Activated naive CD8-positive, alpha-beta T cell treated with anti-CD3 and anti-CD28 coated beads, Interleukin-2, amount 50 U/mL, for 24 hours (primary cell): ENCODE measurements at regions not wholly inside any gene's neighbourhood (a gene's known extent, or its start where the extent isn't known, plus 50 kb on each side); places are given as distances from the start of the nearest gene placed in this dataset.

ENCODE experiments used
- ATAC-seq: fragments of 150-1000 bp; cut with Tn5 transposase; one replicate; pipeline ENCODE4 v1.10.0; 2021
- DNase-seq: peaks from one replicate; pipeline ENCODE4 v3.0.0; 2021
- H3K27ac Mint-ChIP-seq: one replicate; pipeline ENCODE4 v1.8.0; 2021; ENCODE audit warnings: mild to moderate bottlenecking, mixed read lengths
- H3K27me3 Mint-ChIP-seq: one replicate; pipeline ENCODE4 v1.8.0; 2021; ENCODE audit warnings: mixed read lengths
- H3K36me3 Mint-ChIP-seq: one replicate; pipeline ENCODE4 v1.8.0; 2021; ENCODE audit warnings: low read depth, mixed read lengths
- H3K4me1 Mint-ChIP-seq: one replicate; pipeline ENCODE4 v1.8.0; 2021; ENCODE audit warnings: mixed read lengths
- H3K4me3 Mint-ChIP-seq: one replicate; pipeline ENCODE4 v1.8.0; 2021; ENCODE audit warnings: mild to moderate bottlenecking, moderate library complexity, mixed read lengths
- H3K9me3 Mint-ChIP-seq: one replicate; pipeline ENCODE4 v1.8.0; 2021; ENCODE audit warnings: mixed read lengths

DNA sequence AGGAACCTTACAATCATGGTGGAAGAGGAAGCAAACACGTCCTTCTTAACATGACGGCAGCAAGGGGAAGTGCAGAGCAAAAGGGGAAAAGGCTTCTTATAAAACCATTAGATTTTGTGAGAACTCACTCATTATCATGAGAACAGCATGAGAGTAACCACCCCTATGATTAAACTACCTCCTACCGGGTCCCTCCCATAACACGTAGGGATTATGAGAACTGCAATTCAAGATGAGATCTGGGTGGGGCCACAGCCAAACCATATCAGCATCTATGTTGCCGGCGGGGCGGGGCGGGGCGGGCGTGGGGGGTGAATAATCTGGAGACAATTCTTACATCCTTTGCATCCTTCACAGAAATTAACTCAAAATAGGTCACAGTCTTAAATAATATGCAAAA is 58.8 kb upstream of the GFPT2 start:
- Mint-ChIP-seq H3K4me1 (no peaks in the 10 kb centered on the region), H3K27me3 (peaks cover 2% of the 10 kb centered on the region), H3K9me3 (no peaks in the 10 kb centered on the region), H3K27ac (no peak overlapping the region), H3K4me3 (no peak overlapping the region), H3K36me3 (peaks cover 2% of the 10 kb centered on the region)
- no peak for DNase-seq
- ATAC-seq, result no peak

DNA sequence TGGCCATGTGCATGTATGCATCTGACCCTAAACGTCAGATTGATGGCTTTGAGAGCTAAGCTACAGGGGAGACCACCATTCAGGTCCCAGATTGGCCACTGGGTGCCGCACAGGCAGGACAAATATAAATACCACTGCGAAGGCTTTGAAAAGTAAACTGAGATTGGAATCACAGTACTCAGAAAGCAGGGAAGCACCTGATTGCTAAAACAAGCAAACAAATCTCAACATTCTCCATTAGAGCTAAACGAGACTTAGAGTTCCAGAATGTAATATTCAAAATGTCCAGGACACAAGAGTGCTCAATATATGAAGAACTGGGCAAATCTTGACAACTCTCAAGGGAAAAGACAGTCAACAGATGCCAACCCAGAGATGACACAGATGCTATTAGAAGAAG is 61.0 kb upstream of the GFPT2 start:
- DNase-seq, result no peak
- Mint-ChIP-seq H3K36me3 (peaks cover 2% of the 10 kb centered on the region), H3K27me3 (peaks cover 2% of the 10 kb centered on the region), H3K9me3 (no peaks in the 10 kb centered on the region), H3K4me1 (no peaks in the 10 kb centered on the region), H3K27ac (no peak overlapping the region), H3K4me3 (no peak overlapping the region)
- ATAC-seq, result no peak

DNA sequence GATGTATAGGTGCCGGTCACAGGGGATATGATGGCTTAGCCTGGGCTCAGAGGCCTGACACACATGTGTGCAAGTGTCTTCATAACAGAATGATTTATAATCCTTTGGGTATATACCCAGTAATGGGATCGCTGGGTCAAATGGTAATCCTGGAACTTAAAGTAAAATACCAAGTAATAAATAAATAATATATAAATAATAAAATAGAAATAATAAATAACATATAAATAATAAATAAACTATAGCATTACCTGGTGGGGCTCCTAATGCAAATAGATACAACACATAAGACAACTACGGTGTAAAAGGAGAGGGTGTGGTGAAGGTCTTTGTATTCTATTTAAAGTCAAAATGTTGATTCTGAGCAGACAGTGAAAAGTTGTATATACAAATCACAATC is 68.5 kb upstream of the GFPT2 start:
- Mint-ChIP-seq H3K4me3 (no peak overlapping the region), H3K36me3 (no peaks in the 10 kb centered on the region), H3K27me3 (no peaks in the 10 kb centered on the region), H3K9me3 (no peaks in the 10 kb centered on the region), H3K4me1 (no peaks in the 10 kb centered on the region), H3K27ac (no peak overlapping the region)
- no peak for ATAC-seq
- no peak for DNase-seq

DNA sequence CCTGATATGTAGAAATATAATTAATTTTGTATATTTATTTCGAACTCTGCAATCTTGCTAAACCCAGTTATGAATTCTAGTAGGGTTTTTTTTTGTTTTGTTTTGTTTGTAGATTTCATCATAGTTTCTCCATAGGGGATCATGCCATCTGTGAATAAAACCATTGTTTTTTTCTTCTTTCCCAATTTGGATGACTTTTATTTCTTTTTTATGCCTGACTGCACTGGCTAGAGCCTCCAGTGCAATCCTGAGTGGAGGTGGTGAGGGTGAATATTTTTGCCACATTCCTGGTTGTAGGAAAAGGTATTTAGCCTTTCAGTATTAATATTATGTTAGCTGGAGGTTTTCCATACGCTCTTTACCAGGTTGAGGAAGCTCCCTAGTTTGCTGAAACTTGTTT is 70.0 kb upstream of the GFPT2 start:
- Mint-ChIP-seq H3K27me3 (no peaks in the 10 kb centered on the region), H3K9me3 (no peaks in the 10 kb centered on the region), H3K36me3 (no peaks in the 10 kb centered on the region), H3K27ac (no peak overlapping the region), H3K4me1 (no peaks in the 10 kb centered on the region), H3K4me3 (no peak overlapping the region)
- DNase-seq (no peak), ATAC-seq (no peak)

DNA sequence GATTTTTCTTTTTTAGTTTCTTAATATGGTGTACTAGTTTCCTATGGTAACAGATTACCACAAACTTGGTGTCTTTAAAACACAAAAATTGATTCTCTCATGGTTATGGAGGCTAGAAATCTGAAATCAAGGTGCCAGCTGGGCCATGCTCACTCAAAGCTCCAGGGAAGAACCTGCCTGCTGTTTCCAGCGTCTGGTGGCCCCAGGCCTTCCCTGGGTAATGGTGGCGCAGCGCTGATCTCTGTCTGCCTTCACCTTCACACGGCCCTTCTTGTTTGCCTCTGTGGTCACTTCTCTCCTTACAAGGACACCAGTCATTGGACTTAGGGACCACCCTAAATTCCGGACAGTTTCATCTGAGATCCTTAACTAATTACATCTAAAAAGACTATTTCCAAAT is 70.5 kb upstream of the GFPT2 start:
- no peaks in the 10 kb centered on the region for H3K4me1 Mint-ChIP-seq
- no peak overlapping the region for H3K4me3 Mint-ChIP-seq
- DNase-seq (no peak), ATAC-seq (no peak)
- no peaks in the 10 kb centered on the region for H3K9me3 Mint-ChIP-seq
- no peaks in the 10 kb centered on the region for H3K36me3 Mint-ChIP-seq
- H3K27ac Mint-ChIP-seq, result no peak overlapping the region
- H3K27me3 Mint-ChIP-seq, result no peaks in the 10 kb centered on the region

DNA sequence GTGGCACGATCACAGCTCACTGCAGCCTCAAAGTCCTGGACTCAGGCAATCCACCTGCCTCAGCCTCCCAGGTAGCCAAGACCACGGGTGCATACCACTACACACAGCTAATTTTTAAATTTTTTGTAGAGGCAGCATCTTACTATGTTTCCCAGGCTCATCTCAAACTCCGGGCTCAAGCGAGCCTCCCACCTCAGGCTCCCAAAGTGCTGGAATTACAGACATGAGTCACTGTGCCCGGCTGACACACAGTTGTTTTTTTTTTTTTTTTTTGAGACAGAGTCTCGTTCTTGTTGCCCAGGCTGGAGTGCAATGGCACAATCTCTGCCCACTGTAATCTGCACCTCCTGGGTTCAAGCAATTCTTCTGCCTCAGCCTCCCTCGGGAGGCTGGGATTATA is 70.1 kb upstream of the CNOT6 start:
- DNase-seq (no peak), ATAC-seq (no peak)
- H3K4me3 Mint-ChIP-seq, result no peak overlapping the region
- H3K27me3 Mint-ChIP-seq, result no peaks in the 10 kb centered on the region
- H3K9me3 Mint-ChIP-seq, result no peaks in the 10 kb centered on the region
- H3K4me1 Mint-ChIP-seq, result no peaks in the 10 kb centered on the region
- H3K27ac Mint-ChIP-seq, result no peak overlapping the region
- H3K36me3 Mint-ChIP-seq, result no peaks in the 10 kb centered on the region

DNA sequence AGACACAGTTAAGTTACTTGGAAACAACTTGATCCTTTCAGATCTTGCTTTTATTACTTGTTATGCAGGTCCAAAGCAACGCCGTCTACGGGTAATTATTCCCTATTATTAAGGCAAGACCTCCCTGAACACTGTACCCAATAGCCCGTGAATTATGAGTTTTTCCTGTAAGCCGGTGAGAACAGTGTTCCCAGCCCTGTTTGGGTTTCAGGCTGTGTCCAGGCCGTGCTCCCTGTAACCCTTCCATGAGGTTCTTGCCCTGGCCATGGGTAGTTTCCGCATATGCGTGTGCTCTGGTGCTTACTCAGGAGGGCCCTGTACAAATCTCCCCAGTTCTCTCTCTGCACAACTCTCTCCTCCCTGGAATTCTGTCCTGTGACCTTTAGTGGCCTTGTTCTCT is 65.6 kb upstream of the CNOT6 start:
- ATAC-seq (no peak), DNase-seq (no peak)
- Mint-ChIP-seq H3K36me3 (peaks cover 2% of the 10 kb centered on the region), H3K27ac (no peak overlapping the region), H3K4me1 (peaks cover 5% of the 10 kb centered on the region), H3K27me3 (no peaks in the 10 kb centered on the region), H3K4me3 (no peak overlapping the region), H3K9me3 (no peaks in the 10 kb centered on the region)

DNA sequence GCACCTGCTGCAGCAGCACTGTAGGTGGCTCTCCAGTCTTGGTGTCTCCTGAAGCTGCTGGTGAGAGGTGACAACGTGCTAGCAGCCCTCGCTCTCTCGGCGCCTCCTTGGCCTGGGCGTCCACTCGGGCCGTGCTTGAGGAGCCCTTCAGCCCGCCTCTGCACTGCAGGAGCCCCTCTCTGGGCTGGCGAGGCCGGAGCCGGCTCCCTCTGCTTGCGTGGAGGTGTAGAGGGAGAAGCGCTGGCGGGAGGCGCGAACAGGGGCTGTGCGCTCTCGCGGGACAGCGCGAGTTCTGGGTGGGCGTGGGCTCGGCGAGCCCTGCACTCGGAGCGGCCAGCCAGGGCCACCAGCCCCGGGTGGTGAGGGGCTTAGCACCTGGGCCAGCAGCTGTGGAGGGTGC is 62.2 kb upstream of the CNOT6 start:
- H3K27ac Mint-ChIP-seq, result no peak overlapping the region
- ATAC-seq (no peak), DNase-seq (no peak)
- peaks cover 2% of the 10 kb centered on the region for H3K36me3 Mint-ChIP-seq
- peaks cover 5% of the 10 kb centered on the region for H3K4me1 Mint-ChIP-seq
- H3K27me3 Mint-ChIP-seq, result no peaks in the 10 kb centered on the region
- H3K4me3 Mint-ChIP-seq, result no peak overlapping the region
- no peaks in the 10 kb centered on the region for H3K9me3 Mint-ChIP-seq

DNA sequence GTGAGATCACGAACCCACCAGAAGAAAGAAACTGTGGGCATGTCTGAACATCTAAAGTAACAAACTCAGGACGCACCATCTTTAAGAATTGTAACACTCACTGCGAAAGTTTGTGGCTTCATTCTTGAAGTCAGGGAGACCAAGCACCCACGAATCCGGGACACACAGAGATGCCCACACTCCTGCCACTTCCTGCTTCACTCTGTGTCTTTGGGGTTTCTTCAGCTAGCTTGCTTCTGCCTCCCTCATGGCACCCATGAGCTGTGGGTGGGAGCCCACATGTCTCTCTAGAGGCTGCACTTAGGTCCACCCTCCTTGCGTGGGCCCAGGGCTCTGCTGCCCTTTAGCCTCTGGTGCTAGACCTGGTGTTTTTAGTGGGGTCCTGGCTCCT is 61.2 kb upstream of the CNOT6 start:
- no peak overlapping the region for H3K27ac Mint-ChIP-seq
- ATAC-seq (no peak), DNase-seq (no peak)
- H3K4me1 Mint-ChIP-seq, result peaks cover 5% of the 10 kb centered on the region
- H3K9me3 Mint-ChIP-seq, result no peaks in the 10 kb centered on the region
- peaks cover 2% of the 10 kb centered on the region for H3K36me3 Mint-ChIP-seq
- H3K4me3 Mint-ChIP-seq, result no peak overlapping the region
- H3K27me3 Mint-ChIP-seq, result no peaks in the 10 kb centered on the region

DNA sequence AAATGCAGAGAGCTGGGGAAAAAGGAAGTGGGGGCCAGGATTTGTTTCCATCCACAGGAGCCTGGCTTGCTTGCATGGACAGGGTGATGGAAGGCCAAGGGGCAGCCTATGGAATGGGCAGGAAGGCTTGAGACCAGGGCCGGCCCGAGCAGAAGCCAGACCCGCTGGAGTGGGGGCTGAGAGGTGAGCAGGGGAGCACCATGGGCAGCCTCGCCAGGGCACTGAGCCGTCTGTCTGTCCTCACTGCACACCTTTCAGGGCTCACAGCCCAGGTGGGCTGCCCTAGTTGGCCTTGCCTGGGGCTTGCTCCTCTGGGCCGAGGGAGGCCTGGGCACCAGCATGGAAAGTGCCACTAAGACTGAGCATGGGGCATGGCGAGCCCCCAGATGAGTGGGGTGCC is 58.6 kb upstream of the CNOT6 start:
- Mint-ChIP-seq H3K36me3 (peaks cover 2% of the 10 kb centered on the region), H3K27me3 (peaks cover 8% of the 10 kb centered on the region), H3K4me1 (peaks cover 5% of the 10 kb centered on the region), H3K9me3 (no peaks in the 10 kb centered on the region), H3K27ac (no peak overlapping the region), H3K4me3 (no peak overlapping the region)
- ATAC-seq (no peak), DNase-seq (no peak)

DNA sequence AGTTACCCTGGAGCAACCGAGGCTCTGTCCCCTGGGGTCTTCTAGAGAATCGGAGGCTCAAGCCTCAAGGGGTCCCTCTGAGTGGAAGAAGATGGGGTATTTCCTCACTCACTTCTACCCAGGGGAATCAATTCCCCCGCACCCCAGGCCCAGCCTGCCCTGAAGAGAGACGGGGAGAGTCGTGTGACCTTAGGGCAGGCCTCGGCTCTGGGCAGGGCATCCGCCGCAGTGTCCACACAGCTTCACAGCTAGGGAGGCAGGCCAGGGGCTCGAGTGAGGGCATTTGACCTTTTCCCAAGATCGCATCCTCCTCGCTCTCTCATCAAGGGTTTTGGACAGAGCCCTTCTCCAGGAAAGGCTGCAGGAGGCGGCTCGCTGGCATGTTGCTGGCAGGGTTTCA is 57.9 kb upstream of the CNOT6 start:
- H3K9me3 Mint-ChIP-seq, result no peaks in the 10 kb centered on the region
- DNase-seq, result no peak
- H3K4me1 Mint-ChIP-seq, result peaks cover 5% of the 10 kb centered on the region
- no peak overlapping the region for H3K4me3 Mint-ChIP-seq
- ATAC-seq, result no peak
- H3K27me3 Mint-ChIP-seq, result peaks cover 14% of the 10 kb centered on the region
- H3K36me3 Mint-ChIP-seq, result peaks cover 2% of the 10 kb centered on the region
- no peak overlapping the region for H3K27ac Mint-ChIP-seq

DNA sequence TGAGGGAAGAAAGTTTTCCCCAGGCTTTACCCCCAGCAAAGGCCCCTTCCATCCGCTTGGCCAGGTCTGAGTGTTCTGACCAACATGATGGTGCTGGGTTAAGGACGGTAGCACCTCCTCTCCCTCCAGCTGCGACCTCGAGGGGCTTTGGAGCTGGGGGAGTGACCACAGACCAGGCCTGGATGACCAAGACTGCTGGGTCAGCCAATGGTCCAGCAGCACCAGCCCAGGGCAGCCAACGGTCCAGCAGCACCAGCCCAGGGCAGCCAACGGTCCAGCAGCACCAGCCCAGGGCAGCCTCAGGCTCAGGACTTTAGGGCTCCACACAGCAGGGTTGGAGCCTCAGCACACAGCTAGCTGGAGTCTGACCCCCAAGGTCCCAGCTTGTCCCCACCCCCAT is 57.2 kb upstream of the CNOT6 start:
- DNase-seq (no peak), ATAC-seq (no peak)
- no peak overlapping the region for H3K27ac Mint-ChIP-seq
- peaks cover 2% of the 10 kb centered on the region for H3K36me3 Mint-ChIP-seq
- peaks cover 5% of the 10 kb centered on the region for H3K4me1 Mint-ChIP-seq
- peaks cover 14% of the 10 kb centered on the region for H3K27me3 Mint-ChIP-seq
- no peak overlapping the region for H3K4me3 Mint-ChIP-seq
- no peaks in the 10 kb centered on the region for H3K9me3 Mint-ChIP-seq

DNA sequence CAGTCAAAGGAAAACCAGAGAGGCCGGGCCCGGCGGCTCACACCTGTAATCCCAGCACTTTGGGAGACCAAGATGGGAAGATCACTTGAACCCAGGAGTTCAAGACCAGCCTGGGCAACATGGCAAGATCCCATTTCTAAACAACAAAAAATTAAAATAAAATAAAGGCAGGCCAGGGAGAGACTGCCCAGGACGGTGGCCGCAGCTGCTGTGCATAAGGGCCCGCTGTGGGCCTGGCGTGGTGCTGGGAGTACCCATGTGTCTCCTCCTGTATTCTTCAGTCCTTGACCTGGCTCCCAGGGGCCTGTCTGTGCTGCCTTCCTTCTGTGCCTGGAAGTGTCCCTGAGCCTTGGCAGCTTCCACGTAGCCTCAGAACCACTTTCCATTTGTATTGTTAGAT is 56.8 kb upstream of the CNOT6 start:
- H3K4me3 Mint-ChIP-seq, result no peak overlapping the region
- H3K27ac Mint-ChIP-seq, result no peak overlapping the region
- H3K4me1 Mint-ChIP-seq, result peaks cover 5% of the 10 kb centered on the region
- H3K9me3 Mint-ChIP-seq, result no peaks in the 10 kb centered on the region
- DNase-seq (no peak), ATAC-seq (no peak)
- peaks cover 2% of the 10 kb centered on the region for H3K36me3 Mint-ChIP-seq
- H3K27me3 Mint-ChIP-seq, result peaks cover 14% of the 10 kb centered on the region

DNA sequence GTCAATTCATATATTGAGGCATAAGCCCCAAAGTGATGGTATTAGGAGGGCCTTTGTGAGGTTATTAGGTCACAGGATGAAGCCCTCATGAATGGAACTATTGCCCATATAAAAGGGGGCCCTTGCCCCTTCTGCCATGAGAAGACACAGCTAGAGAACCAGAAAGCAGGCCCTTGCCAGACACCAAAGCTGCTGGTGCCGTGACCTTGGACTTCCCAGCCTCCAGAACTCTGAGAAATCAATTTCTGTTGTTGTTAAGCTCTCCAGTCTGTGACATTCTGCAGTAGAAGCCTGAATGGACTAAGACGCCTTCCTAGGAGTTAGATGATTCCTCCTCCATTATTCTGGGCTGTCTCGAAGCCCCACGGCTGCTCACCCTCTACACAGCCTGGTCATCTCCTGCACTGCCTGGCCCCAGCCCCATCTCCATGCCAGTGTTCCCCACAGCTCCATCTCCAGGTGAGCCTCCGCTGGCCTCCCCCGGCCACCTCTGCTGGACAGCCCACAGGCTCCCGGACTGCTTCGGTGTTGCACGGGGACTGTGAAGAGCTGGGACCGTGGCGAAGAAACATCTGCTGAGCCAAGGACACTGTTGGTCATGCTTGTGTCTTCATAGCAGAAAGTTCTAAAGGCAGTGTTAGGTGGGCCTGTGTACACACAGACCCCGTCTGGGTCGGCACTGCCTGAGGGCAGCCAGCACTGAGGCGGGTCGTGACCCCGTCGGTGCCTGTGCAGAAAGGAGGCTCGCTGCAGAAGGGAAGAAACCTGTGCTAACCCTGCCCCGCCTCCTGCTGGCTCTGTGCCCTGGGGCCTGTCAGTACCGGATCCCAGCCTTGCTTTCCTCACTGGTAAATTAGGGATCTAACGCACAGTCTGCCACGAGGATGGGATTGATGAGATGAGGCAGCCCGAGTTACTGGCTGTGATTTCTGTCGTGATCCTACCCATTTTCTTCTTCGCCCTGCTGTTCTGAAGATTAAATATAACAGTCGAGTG is 55.1 kb upstream of the CNOT6 start:
- Mint-ChIP-seq H3K27ac (no peak overlapping the region), H3K36me3 (no peaks in the 10 kb centered on the region), H3K4me1 (no peaks in the 10 kb centered on the region), H3K4me3 (no peak overlapping the region), H3K27me3 (peaks cover 14% of the 10 kb centered on the region), H3K9me3 (no peaks in the 10 kb centered on the region)
- DNase-seq (no peak), ATAC-seq (peak; percentile 24)

DNA sequence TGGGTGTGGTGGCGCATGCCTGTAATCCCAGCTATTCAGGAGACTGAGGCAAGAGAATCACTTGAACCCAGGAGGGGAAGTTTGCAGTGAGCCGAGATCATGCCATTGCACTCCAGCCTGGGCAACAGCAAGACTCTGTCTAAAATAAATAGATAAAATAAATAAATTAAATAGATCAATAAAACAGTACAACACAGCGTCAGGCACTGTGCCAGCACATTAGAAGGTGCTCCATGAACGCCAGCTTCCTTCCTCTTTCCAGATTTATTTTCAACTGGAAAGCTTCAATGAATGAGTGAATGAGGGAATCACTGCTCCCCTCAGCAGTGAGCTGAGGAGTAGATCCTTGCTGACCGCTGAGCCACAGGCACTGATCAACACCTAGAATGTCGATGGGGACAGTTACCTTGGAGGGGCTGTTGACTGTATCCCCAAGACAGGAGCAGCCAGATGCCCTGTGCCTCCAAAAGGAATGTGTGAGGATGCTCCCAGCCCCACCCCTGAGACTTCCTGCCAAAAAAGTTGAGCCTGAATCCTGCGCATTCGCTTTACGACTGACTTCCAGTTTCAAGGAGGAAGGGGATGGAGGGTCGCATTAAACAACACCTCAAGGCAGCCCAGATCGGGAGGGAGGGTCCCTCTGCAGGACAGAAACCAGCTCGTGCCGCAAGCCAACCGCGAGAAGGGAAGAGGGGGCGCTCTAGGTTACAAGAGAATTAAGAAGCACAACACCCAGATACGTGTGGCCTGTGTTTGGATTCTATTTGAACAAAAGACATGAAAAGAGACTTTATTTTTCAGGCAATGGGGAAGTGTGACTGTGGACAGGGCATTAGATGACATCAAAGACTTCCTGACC is 54.0 kb upstream of the CNOT6 start:
- no peak for ATAC-seq
- no peaks in the 10 kb centered on the region for H3K36me3 Mint-ChIP-seq
- H3K9me3 Mint-ChIP-seq, result peaks cover 10% of the 10 kb centered on the region
- no peak for DNase-seq
- no peak overlapping the region for H3K27ac Mint-ChIP-seq
- no peak overlapping the region for H3K4me3 Mint-ChIP-seq
- no peaks in the 10 kb centered on the region for H3K4me1 Mint-ChIP-seq
- peaks cover 14% of the 10 kb centered on the region for H3K27me3 Mint-ChIP-seq
